Cardiac septum (tissue), 1 donor: ENCODE measurements at regions not wholly inside any gene's neighbourhood (a gene's known extent, or its start where the extent isn't known, plus 50 kb on each side); places are given as distances from the start of the nearest gene placed in this dataset.

ENCODE experiments used
- DNase-seq: peaks from one replicate; pipeline ENCODE4 v3.0.0-alpha.2; 2020; ENCODE audit warnings: low spot score
- intact Hi-C: fragments of 100-400 bp; cut with DNase I; formaldehyde crosslinking; loops from one replicate; pipeline ENCODE4 v1.14.0; 2022
- donor health status: DM: no; HTN: no; CAD: no.

- intact Hi-C loops: no loop called here
- DNase-seq: no peak
Observed at GRCh38 chr7:25707768-25708620, 444.0 kb upstream of the NFE2L3 start.

GRCh38 chr7:25710959-25711358 is 441.0 kb upstream of the NFE2L3 start:
- no peak for DNase-seq
- intact Hi-C loops: loop anchor here (10.0 kb wide), 1 partner anchor 144 kb away; no protein-coding TSS in a partner anchor

GRCh38 chr7:25711940-25712339 is 440.1 kb upstream of the NFE2L3 start:
- intact Hi-C loops: loop anchor here (10.0 kb wide), 1 partner anchor 143 kb away; no protein-coding TSS in a partner anchor
- no peak for DNase-seq

GRCh38 chr7:25712500-25712899 is 439.5 kb upstream of the NFE2L3 start:
- intact Hi-C loops: loop anchor here (10.0 kb wide), 1 partner anchor 142 kb away; no protein-coding TSS in a partner anchor
- no peak for DNase-seq

- DNase-seq: no peak
- intact Hi-C loops: loop anchor here (10.0 kb wide), 1 partner anchor 141 kb away; no protein-coding TSS in a partner anchor
Observed at GRCh38 chr7:25714013-25714412, 438.0 kb upstream of the NFE2L3 start.

GRCh38 chr7:25716421-25716820 is 435.6 kb upstream of the NFE2L3 start:
- intact Hi-C loops: loop anchor here (10.0 kb wide), 1 partner anchor 138 kb away; no protein-coding TSS in a partner anchor
- DNase-seq: no peak

- no peak for DNase-seq
- intact Hi-C loops: loop anchor here (10.0 kb wide), 1 partner anchor 136 kb away; no protein-coding TSS in a partner anchor
Observed at GRCh38 chr7:25718596-25718995, 433.4 kb upstream of the NFE2L3 start.

GRCh38 chr7:25719190-25719896 is 432.7 kb upstream of the NFE2L3 start:
- DNase-seq: no peak
- intact Hi-C loops: loop anchor here (10.0 kb wide), 1 partner anchor 135 kb away; no protein-coding TSS in a partner anchor

GRCh38 chr7:25720427-25720826 is 431.6 kb upstream of the NFE2L3 start:
- intact Hi-C loops: no loop called here
- no peak for DNase-seq

GRCh38 chr7:25722856-25723255 is 429.1 kb upstream of the NFE2L3 start:
- intact Hi-C loops: no loop called here
- DNase-seq: no peak

GRCh38 chr7:25725451-25725850 is 426.5 kb upstream of the NFE2L3 start:
- DNase-seq: no peak
- intact Hi-C loops: no loop called here

GRCh38 chr7:25726170-25726780 is 425.7 kb upstream of the NFE2L3 start:
- DNase-seq: no peak
- intact Hi-C loops: no loop called here

- intact Hi-C loops: no loop called here
Observed at GRCh38 chr7:25726781-25727311, 425.2 kb upstream of the NFE2L3 start.

GRCh38 chr7:25727446-25727845 is 424.6 kb upstream of the NFE2L3 start:
- intact Hi-C loops: no loop called here
- no peak for DNase-seq

More at GRCh38 chr7:25726781-25727311, 425.2 kb upstream of the NFE2L3 start:
- no peak for DNase-seq

- intact Hi-C loops: no loop called here
- DNase-seq: no peak
Observed at GRCh38 chr7:25727876-25728275, 424.1 kb upstream of the NFE2L3 start.

- intact Hi-C loops: no loop called here
- DNase-seq: no peak
Observed at GRCh38 chr7:25731068-25731845, 420.7 kb upstream of the NFE2L3 start.

- no peak for DNase-seq
- intact Hi-C loops: no loop called here
Observed at GRCh38 chr7:25731846-25732245, 420.2 kb upstream of the NFE2L3 start.

GRCh38 chr7:25732766-25733217 is 419.2 kb upstream of the NFE2L3 start:
- DNase-seq: no peak
- intact Hi-C loops: no loop called here

- intact Hi-C loops: no loop called here
- DNase-seq: no peak
Observed at GRCh38 chr7:25735674-25736242, 416.2 kb upstream of the NFE2L3 start.
